Activated CD8-positive, alpha-beta memory T cell treated with anti-CD3 and anti-CD28 coated beads, Interleukin-2, amount 50 U/mL, for 24 hours (primary cell): ENCODE measurements at regions not wholly inside any gene's neighbourhood (a gene's known extent, or its start where the extent isn't known, plus 50 kb on each side); places are given as distances from the start of the nearest gene placed in this dataset.
"Not testable (repeated sequence)": the region's sequence is repeated elsewhere in the genome, so short reads cannot be mapped to it uniquely, and the experiment has no call there.

Experiments
- DNase-seq: peaks from one replicate; pipeline ENCODE4 v3.0.0-alpha.2; 2020; ENCODE audit errors: extremely low read depth

GRCh38 chr6:168939041-168939440, 314.6 kb downstream of the THBS2 start:
- no peak for DNase-seq

GRCh38 chr6:168938546-168938945, 315.1 kb downstream of the THBS2 start:
- DNase-seq: no peak

- DNase-seq: no peak
Measured at GRCh38 chr6:168937054-168937453, 316.6 kb downstream of the THBS2 start.

GRCh38 chr6:168935628-168936010, 318.0 kb downstream of the THBS2 start:
- no peak for DNase-seq

GRCh38 chr6:168934660-168935627, 318.7 kb downstream of the THBS2 start:
- DNase-seq: no peak

- DNase-seq: not testable (repeated sequence)
Measured at GRCh38 chr6:168932171-168932570, 321.5 kb downstream of the THBS2 start.

GRCh38 chr6:168931072-168931471, 322.6 kb downstream of the THBS2 start:
- DNase-seq: not testable (repeated sequence)

- DNase-seq: no peak
Measured at GRCh38 chr6:168929871-168930450, 323.7 kb downstream of the THBS2 start.

- DNase-seq: no peak
Measured at GRCh38 chr6:168928012-168928411, 325.6 kb downstream of the THBS2 start.

- DNase-seq: no peak
Measured at GRCh38 chr6:168927026-168927425, 326.6 kb downstream of the THBS2 start.

- DNase-seq: no peak
Measured at GRCh38 chr6:168926306-168926705, 327.3 kb downstream of the THBS2 start.

- no peak for DNase-seq
Measured at GRCh38 chr6:168925671-168926070, 328.0 kb downstream of the THBS2 start.

- no peak for DNase-seq
Measured at GRCh38 chr6:168923171-168923570, 330.5 kb downstream of the THBS2 start.

GRCh38 chr6:168922436-168922835, 331.2 kb downstream of the THBS2 start:
- DNase-seq: no peak

GRCh38 chr6:168920289-168920688, 333.4 kb downstream of the THBS2 start:
- no peak for DNase-seq

GRCh38 chr6:168919470-168920179, 334.0 kb downstream of the THBS2 start:
- no peak for DNase-seq

- no peak for DNase-seq
Measured at GRCh38 chr6:168916576-168917211, 337.0 kb downstream of the THBS2 start.

GRCh38 chr6:168915855-168916254, 337.8 kb downstream of the THBS2 start:
- DNase-seq: no peak

GRCh38 chr6:168915242-168915641, 338.4 kb downstream of the THBS2 start:
- DNase-seq: no peak

GRCh38 chr6:168913866-168914469, 339.7 kb downstream of the THBS2 start:
- DNase-seq: no peak

- DNase-seq: not testable (repeated sequence)
Measured at GRCh38 chr6:168913231-168913865, 340.3 kb downstream of the THBS2 start.
